H1 (cell line): ENCODE measurements at regions not wholly inside any gene's neighbourhood (a gene's known extent, or its start where the extent isn't known, plus 50 kb on each side); places are given as distances from the start of the nearest gene placed in this dataset.

ENCODE experiments used
- POLR2AphosphoS5 ChIP-seq: IDR thresholded peaks from 2 replicates; pipeline ENCODE4 v1.6.1; 2011; ENCODE audit warnings: low read depth, low read length
- SIN3A ChIP-seq, 2 experiments: IDR thresholded peaks in 1 of 2; conservative IDR thresholded peaks in 1 of 2; 2 replicates each; pipeline ENCODE4 v1.6.1; 2011 to 2012; ENCODE audit warnings: low read length in 2 of 2, improper control_type of control experiment in 1 of 2, low read depth in 1 of 2, mild to moderate bottlenecking in 1 of 2
- SUZ12 ChIP-seq: fragments of 200-600 bp; sonication (generic); IDR thresholded peaks from 2 replicates; pipeline ENCODE4 v1.6.1; 2012; ENCODE audit warnings: mild to moderate bottlenecking, inconsistent platforms, low read length, moderate library complexity, mixed read lengths
- TF ChIP-seq, protein P1 (sequence below): IDR thresholded peaks from 2 replicates; pipeline ENCODE4 v1.6.1; 2011; ENCODE audit warnings: low read depth, mild to moderate bottlenecking, low read length; ENCODE audit not compliant: insufficient read depth

GRCh38 chr5:167081561-167081960 lies 1209.9 kb upstream of the WWC1 start (continued):
- TF ChIP-seq, protein P1, sequence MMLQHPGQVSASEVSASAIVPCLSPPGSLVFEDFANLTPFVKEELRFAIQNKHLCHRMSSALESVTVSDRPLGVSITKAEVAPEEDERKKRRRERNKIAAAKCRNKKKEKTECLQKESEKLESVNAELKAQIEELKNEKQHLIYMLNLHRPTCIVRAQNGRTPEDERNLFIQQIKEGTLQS = no peak
- TF ChIP-seq SUZ12 (no peak), POLR2AphosphoS5 (no peak), SIN3A (conservative IDR thresholded peaks at IDR 0.05 in 1 of 2, IDR thresholded peaks at IDR 0.05 in 1 of 2; ENCODE audit: low read depth in 1 of 2, low read length in 2 of 2) (no peak)
- TF ChIP-seq, all 59 proteins: peak for 0
